Erythroblast (primary cell): ENCODE measurements at regions not wholly inside any gene's neighbourhood (a gene's known extent, or its start where the extent isn't known, plus 50 kb on each side); places are given as distances from the start of the nearest gene placed in this dataset.

Experiments
- GATA1 ChIP-seq: IDR thresholded peaks from 2 replicates; pipeline ENCODE4 v1.6.1; 2011; ENCODE audit warnings: low read depth, mild to moderate bottlenecking, control low read depth, low read length, moderate library complexity
- POLR2A ChIP-seq: IDR thresholded peaks from 2 replicates; pipeline ENCODE4 v1.6.1; 2011; ENCODE audit warnings: mild to moderate bottlenecking, low read length

GRCh38 chr2:138079976-138080375 lies 115.7 kb downstream of the HNMT start:
- TF ChIP-seq POLR2A, result no peak
- TF ChIP-seq GATA1, result no peak
